GM12878 (cell line): ENCODE measurements at regions not wholly inside any gene's neighbourhood (a gene's known extent, or its start where the extent isn't known, plus 50 kb on each side); places are given as distances from the start of the nearest gene placed in this dataset.

Source experiments
- BCL11A ChIP-seq: IDR thresholded peaks from 2 replicates; pipeline ENCODE4 v1.6.1; 2011; ENCODE audit warnings: low read depth, low read length
- CHD2 ChIP-seq: IDR thresholded peaks from 2 replicates; pipeline ENCODE4 v1.6.1; 2011; ENCODE audit warnings: low read depth, low read length, improper control_type of control experiment, borderline replicate concordance
- CTCF ChIP-seq, 3 experiments: IDR thresholded peaks in 2 of 3; conservative IDR thresholded peaks in 1 of 3; 2 replicates each; pipeline ENCODE4 v1.5.1; 2011; ENCODE audit warnings: low read depth in 3 of 3, low read length in 3 of 3, mild to moderate bottlenecking in 3 of 3, control low read depth in 2 of 3, moderate library complexity in 2 of 3, inconsistent platforms in 1 of 3, mixed read lengths in 1 of 3; ENCODE audit not compliant: control insufficient read depth in 2 of 3, insufficient read depth in 1 of 3; ENCODE audit errors: extremely low read depth in 1 of 3
- GABPA ChIP-seq: IDR thresholded peaks from 2 replicates; pipeline ENCODE4 v1.6.1; 2014; ENCODE audit warnings: antibody characterized with exemption, low read depth, mild to moderate bottlenecking, inconsistent platforms
- HDAC2 ChIP-seq: fragments of 200-600 bp; sonication (generic); IDR thresholded peaks from 2 replicates; pipeline ENCODE4 v1.6.1; 2017
- NFYA ChIP-seq: IDR thresholded peaks from 2 replicates; pipeline ENCODE4 v1.6.1; 2011; ENCODE audit warnings: low read depth, mild to moderate bottlenecking, low read length, improper control_type of control experiment, borderline replicate concordance
- POLR2AphosphoS5 ChIP-seq: IDR thresholded peaks from 2 replicates; pipeline ENCODE4 v1.6.1; 2011; ENCODE audit warnings: mild to moderate bottlenecking, low read length, inconsistent platforms
- RAD21 ChIP-seq: IDR thresholded peaks from 2 replicates; pipeline ENCODE4 v1.6.1; 2011; ENCODE audit warnings: mild to moderate bottlenecking, low read depth, low read length, moderate library complexity; ENCODE audit not compliant: insufficient read depth
- SIN3A ChIP-seq: IDR thresholded peaks from 2 replicates; pipeline ENCODE4 v1.6.1; 2012; ENCODE audit warnings: low read depth, low read length, improper control_type of control experiment
- YY1 ChIP-seq: IDR thresholded peaks from 2 replicates; pipeline ENCODE4 v1.6.1; 2011; ENCODE audit warnings: low read depth, mild to moderate bottlenecking, low read length
- ZBTB33 ChIP-seq: fragments of 450-650 bp; IDR thresholded peaks from 2 replicates; pipeline ENCODE4 v1.6.1; 2017; ENCODE audit warnings: mild to moderate bottlenecking
- ZNF274 ChIP-seq: IDR thresholded peaks from one replicate; pipeline ENCODE4 v1.8.0; 2011; ENCODE audit not compliant: insufficient read length, insufficient read depth

- TF ChIP-seq ZBTB33 (no peak), CHD2 (no peak), CTCF (IDR thresholded peaks at IDR 0.05 in 2 of 3, conservative IDR thresholded peaks at IDR 0.05 in 1 of 3; ENCODE audit: control insufficient read depth in 2 of 3, extremely low read depth in 1 of 3, insufficient read depth in 1 of 3, low read depth in 3 of 3, low read length in 3 of 3) (no peak), POLR2AphosphoS5 (no peak), RAD21 (no peak), ZNF274 (no peak), HDAC2 (no peak), SIN3A (no peak), NFYA (no peak), YY1 (no peak), BCL11A (no peak), GABPA (no peak)
These were observed 428.6 kb upstream of the ADARB2 start for GRCh38 chr10:2165771-2166460.
